ENCODE measurements at regions not wholly inside any gene's neighbourhood (a gene's known extent, or its start where the extent isn't known, plus 50 kb on each side); places are given as distances from the start of the nearest gene placed in this dataset.

- H3K9me3 Mint-ChIP-seq: no peaks in the 10 kb centered on the region
- peaks cover 3% of the 10 kb centered on the region for H3K4me1 Mint-ChIP-seq
- H3K27me3 Mint-ChIP-seq: peaks cover 10% of the 10 kb centered on the region
- DNase-seq (ENCODE audit: low spot score in 2 of 2) (no peak), ATAC-seq (ENCODE audit: low read depth) (no peak)
- H3K36me3 Mint-ChIP-seq: no peaks in the 10 kb centered on the region
- no peak overlapping the region for H3K4me3 Mint-ChIP-seq
- H3K27ac Mint-ChIP-seq: no peak overlapping the region
Observed at GRCh38 chr13:78719367-78719766, 60.4 kb upstream of the OBI1 start.

GRCh38 chr13:78714717-78715116 lies 55.8 kb upstream of the OBI1 start:
- Mint-ChIP-seq H3K4me1 (peaks cover 3% of the 10 kb centered on the region), H3K27me3 (no peaks in the 10 kb centered on the region), H3K4me3 (no peak overlapping the region), H3K9me3 (no peaks in the 10 kb centered on the region), H3K27ac (no peak overlapping the region), H3K36me3 (no peaks in the 10 kb centered on the region)
- ATAC-seq (ENCODE audit: low read depth): no peak
- no peak for DNase-seq (ENCODE audit: low spot score in 2 of 2)

- no peaks in the 10 kb centered on the region for H3K27me3 Mint-ChIP-seq
- H3K4me3 Mint-ChIP-seq: no peak overlapping the region
- DNase-seq (ENCODE audit: low spot score in 2 of 2) (no peak), ATAC-seq (ENCODE audit: low read depth) (no peak)
- H3K4me1 Mint-ChIP-seq: peaks cover 3% of the 10 kb centered on the region
- no peaks in the 10 kb centered on the region for H3K9me3 Mint-ChIP-seq
- H3K36me3 Mint-ChIP-seq: no peaks in the 10 kb centered on the region
- H3K27ac Mint-ChIP-seq: no peak overlapping the region
Observed at GRCh38 chr13:78712831-78713230, 53.9 kb upstream of the OBI1 start.

GRCh38 chr13:78709028-78709427 lies 50.1 kb upstream of the OBI1 start:
- Mint-ChIP-seq H3K4me3 (no peak overlapping the region), H3K4me1 (no peaks in the 10 kb centered on the region), H3K27ac (no peak overlapping the region), H3K27me3 (no peaks in the 10 kb centered on the region), H3K36me3 (no peaks in the 10 kb centered on the region), H3K9me3 (peaks cover 3% of the 10 kb centered on the region)
- ATAC-seq (ENCODE audit: low read depth): no peak
- no peak for DNase-seq (ENCODE audit: low spot score in 2 of 2)
